Neuronal stem cell (in vitro differentiated cells): ENCODE measurements at regions not wholly inside any gene's neighbourhood (a gene's known extent, or its start where the extent isn't known, plus 50 kb on each side); places are given as distances from the start of the nearest gene placed in this dataset.
"Not testable (repeated sequence)": the region's sequence is repeated elsewhere in the genome, so short reads cannot be mapped to it uniquely, and the experiment has no call there.

ENCODE experiments used
- DNase-seq: peaks from one replicate; pipeline ENCODE4 v3.0.0-alpha.2; 2013; ENCODE audit warnings: low spot score
- H2AFZ ChIP-seq: one replicate; pipeline ENCODE4 v1.6.1; 2013; ENCODE audit warnings: mild to moderate bottlenecking, low read length, inconsistent platforms
- H2AK5ac ChIP-seq: 2 replicates; pipeline ENCODE4 v1.6.1; 2013; ENCODE audit warnings: low read depth, mild to moderate bottlenecking, inconsistent platforms, low read length, moderate library complexity, mixed read lengths
- H2BK120ac ChIP-seq: 2 replicates; pipeline ENCODE4 v1.6.1; 2013; ENCODE audit warnings: low read depth, mild to moderate bottlenecking, inconsistent platforms, low read length, moderate library complexity, mixed read lengths
- H2BK12ac ChIP-seq: one replicate; pipeline ENCODE4 v1.6.1; 2013; ENCODE audit warnings: low read length, inconsistent platforms
- H2BK15ac ChIP-seq: 2 replicates; pipeline ENCODE4 v1.6.1; 2013; ENCODE audit warnings: mild to moderate bottlenecking, low read length, inconsistent platforms, mixed read lengths
- H2BK5ac ChIP-seq: one replicate; pipeline ENCODE4 v1.6.1; 2013; ENCODE audit warnings: inconsistent platforms, mild to moderate bottlenecking, low read length, moderate library complexity
- H3K14ac ChIP-seq: one replicate; pipeline ENCODE4 v1.6.1; 2013; ENCODE audit warnings: low read length, inconsistent platforms
- H3K18ac ChIP-seq: 2 replicates; pipeline ENCODE4 v1.6.1; 2013; ENCODE audit warnings: low read length, inconsistent platforms
- H3K23ac ChIP-seq: 2 replicates; pipeline ENCODE4 v1.6.1; 2013; ENCODE audit warnings: low read depth, mild to moderate bottlenecking, mixed read lengths, low read length, inconsistent platforms; ENCODE audit not compliant: poor library complexity
- H3K27ac ChIP-seq: replicated peaks from 3 replicates; pipeline ENCODE4 v1.5.1; 2013; ENCODE audit warnings: low read length, inconsistent platforms
- H3K27me3 ChIP-seq, 3 experiments: 2 replicates each; pipeline ENCODE4 v1.6.1; 2013; ENCODE audit warnings: low read length in 3 of 3, mild to moderate bottlenecking in 2 of 3, inconsistent platforms in 1 of 3, low read depth in 1 of 3, mixed read lengths in 1 of 3, moderate library complexity in 1 of 3; ENCODE audit not compliant: control insufficient read depth in 3 of 3, insufficient read depth in 3 of 3
- H3K36me3 ChIP-seq, 2 donors: replicated peaks in 1 of 2; 2 replicates each; pipeline ENCODE4 v1.6.1; 2013; ENCODE audit warnings: low read length in 2 of 2; ENCODE audit not compliant: control insufficient read depth in 2 of 2, insufficient read depth in 2 of 2
- H3K4ac ChIP-seq: 2 replicates; pipeline ENCODE4 v1.6.1; 2013; ENCODE audit warnings: inconsistent platforms, mild to moderate bottlenecking, low read length, moderate library complexity
- H3K4me1 ChIP-seq, 2 donors: 1 replicate in 1 of 2; 2 replicates in 1 of 2; pipeline ENCODE4 v1.6.1; 2013; ENCODE audit warnings: low read length in 2 of 2, low read depth in 1 of 2; ENCODE audit not compliant: control insufficient read depth in 2 of 2, insufficient read depth in 1 of 2
- H3K4me2 ChIP-seq: one replicate; pipeline ENCODE4 v1.6.1; 2013; ENCODE audit warnings: mild to moderate bottlenecking, low read length, inconsistent platforms; ENCODE audit not compliant: insufficient read depth, poor library complexity, severe bottlenecking
- H3K4me3 ChIP-seq, 2 donors: 2 replicates each; pipeline ENCODE4 v1.5.1; 2013; ENCODE audit warnings: low read length in 2 of 2, mild to moderate bottlenecking in 2 of 2, inconsistent platforms in 1 of 2, moderate library complexity in 1 of 2
- H3K79me1 ChIP-seq: one replicate; pipeline ENCODE4 v1.6.1; 2013; ENCODE audit warnings: low read depth, mild to moderate bottlenecking, inconsistent platforms, low read length, moderate library complexity
- H3K9ac ChIP-seq: one replicate; pipeline ENCODE4 v1.6.1; 2013; ENCODE audit warnings: mild to moderate bottlenecking, low read depth, low read length, inconsistent platforms; ENCODE audit not compliant: poor library complexity
- H3K9me3 ChIP-seq, 2 donors: replicated peaks in 1 of 2; 2 replicates each; pipeline versions ENCODE3 to v1.6.1; 2013; ENCODE audit warnings: low read length in 2 of 2, mild to moderate bottlenecking in 2 of 2, inconsistent platforms in 1 of 2, low read depth in 1 of 2, mixed read lengths in 1 of 2, moderate library complexity in 1 of 2; ENCODE audit not compliant: control insufficient read depth in 2 of 2, insufficient read depth in 1 of 2
- H4K8ac ChIP-seq: one replicate; pipeline ENCODE4 v1.6.1; 2013; ENCODE audit warnings: low read depth, mild to moderate bottlenecking, inconsistent platforms, low read length, moderate library complexity
- H4K91ac ChIP-seq: one replicate; pipeline ENCODE4 v1.6.1; 2013; ENCODE audit warnings: low read length, low read depth, mild to moderate bottlenecking, inconsistent platforms; ENCODE audit not compliant: poor library complexity
- WGBS, 2 donors: extraction: QIAGEN DNeasy Blood & Tissue Kit; methylation state at CpG; one replicate each; pipeline ENCODE4 v1.1.7; 2013; ENCODE audit warnings: missing lambda C conversion rate in 2 of 2, mixed read lengths in 1 of 2; ENCODE audit not compliant: insufficient read length in 2 of 2, insufficient replicate concordance in 1 of 2; ENCODE audit errors: extremely low coverage in 2 of 2; 5-methylcytosine and 5-hydroxymethylcytosine counted together

DNA sequence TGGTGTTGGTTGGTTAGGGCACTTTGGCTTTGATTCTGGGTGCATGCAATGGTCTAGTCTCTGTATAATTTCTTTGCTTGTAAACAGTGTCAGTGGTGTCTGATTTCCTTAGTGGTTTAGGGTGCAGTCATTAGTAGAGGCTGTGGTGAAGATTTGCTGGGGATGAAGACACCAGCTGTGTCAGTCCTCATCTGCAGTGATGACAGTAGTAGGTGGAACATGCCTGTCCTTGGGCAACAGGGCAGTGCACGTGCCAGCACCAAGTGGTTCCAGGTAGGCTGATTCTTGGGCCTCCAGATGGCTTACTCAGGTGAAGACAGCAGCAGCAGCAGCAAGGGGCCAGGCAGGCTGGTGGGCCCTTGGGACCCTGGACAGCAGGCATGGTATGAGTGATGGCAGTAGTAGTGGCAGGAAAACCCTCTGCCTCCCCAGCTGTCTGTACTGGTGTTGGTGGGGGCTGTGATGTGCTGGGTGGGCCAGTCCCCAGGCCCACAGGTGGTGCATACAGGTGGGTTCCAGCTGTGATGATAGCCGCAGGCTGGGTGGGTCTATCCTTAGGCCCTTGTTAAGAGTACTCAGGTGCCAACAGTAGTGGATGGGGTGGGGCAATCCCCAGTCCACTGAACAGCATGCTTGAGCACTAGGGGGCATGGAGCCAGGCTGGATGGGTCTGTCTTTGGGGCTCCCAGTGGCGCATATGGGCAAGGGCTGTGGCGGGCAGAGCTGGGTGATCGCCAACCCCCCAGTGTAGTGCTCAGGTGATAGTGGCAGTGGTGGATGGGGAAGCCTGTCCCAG is 140.7 kb upstream of the THUMPD2 start:
- no peak overlapping the region for H2AFZ ChIP-seq
- H3K79me1 ChIP-seq: no peaks in the 10 kb centered on the region
- peak overlapping the region; percentile 54 for H2BK5ac ChIP-seq
- no peaks in the 10 kb centered on the region for H3K36me3 ChIP-seq
- H3K23ac ChIP-seq: peak overlapping the region; percentile 87
- H3K4me3 ChIP-seq: peak overlapping the region in 1 of 2 donors; percentile 61
- H3K9ac ChIP-seq: no peak overlapping the region
- no peak overlapping the region for H2BK120ac ChIP-seq
- H3K9me3 ChIP-seq: no peaks in the 10 kb centered on the region
- no CpG with 5 or more reads among the region's 5 CpGs for WGBS, 2 donors
- H2BK15ac ChIP-seq: no peak overlapping the region
- H4K91ac ChIP-seq: no peak overlapping the region
- peak overlapping the region; percentile 58 for H2AK5ac ChIP-seq
- peak overlapping the region; percentile 68 for H2BK12ac ChIP-seq
- no peaks in the 10 kb centered on the region for H3K27me3 ChIP-seq
- H3K18ac ChIP-seq: peak overlapping the region; percentile 69
- H3K27ac ChIP-seq: no peak overlapping the region
- H3K14ac ChIP-seq: peak overlapping the region; percentile 17
- H3K4me2 ChIP-seq: no peak overlapping the region
- H4K8ac ChIP-seq: no peak overlapping the region
- no peak overlapping the region for H3K4ac ChIP-seq
- DNase-seq: no peak
- H3K4me1 ChIP-seq: peaks cover 0 to 1% of the 10 kb centered on the region in 2 donors

DNA sequence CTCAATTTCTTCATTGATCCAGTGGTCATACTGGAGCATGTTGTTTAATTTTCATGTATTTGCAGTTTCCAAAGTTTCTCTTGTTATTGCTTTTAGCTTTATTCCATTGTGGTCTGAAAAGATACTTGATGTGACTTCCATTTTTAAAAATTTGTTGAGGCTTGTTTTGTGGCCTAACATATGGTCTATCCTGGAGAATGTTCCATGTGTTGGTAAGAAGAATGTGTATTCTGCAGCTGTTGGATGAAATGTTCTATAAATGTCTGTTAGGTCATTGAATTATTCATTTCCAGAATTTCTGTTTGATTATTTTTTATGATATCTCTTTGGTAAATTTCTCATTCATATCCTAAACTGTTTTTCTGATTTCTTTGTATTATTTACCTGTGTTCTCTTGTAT is 139.8 kb upstream of the THUMPD2 start:
- Histone ChIP-seq H2BK12ac (no peak overlapping the region), H3K4me1 (no peaks in the 10 kb centered on the region), H3K14ac (no peak overlapping the region), H4K91ac (no peak overlapping the region), H3K27ac (no peak overlapping the region), H3K4me2 (no peak overlapping the region), H3K9ac (no peak overlapping the region), H2BK15ac (no peak overlapping the region), H3K27me3 (no peaks in the 10 kb centered on the region), H3K4ac (no peak overlapping the region), H3K36me3 (no peaks in the 10 kb centered on the region), H4K8ac (no peak overlapping the region), H3K4me3 (no peak overlapping the region), H2AFZ (no peak overlapping the region), H3K23ac (no peak overlapping the region), H2AK5ac (no peak overlapping the region), H2BK120ac (no peak overlapping the region), H3K79me1 (no peaks in the 10 kb centered on the region), H3K18ac (no peak overlapping the region), H3K9me3 (no peaks in the 10 kb centered on the region), H2BK5ac (no peak overlapping the region)
- DNase-seq: no peak

DNA sequence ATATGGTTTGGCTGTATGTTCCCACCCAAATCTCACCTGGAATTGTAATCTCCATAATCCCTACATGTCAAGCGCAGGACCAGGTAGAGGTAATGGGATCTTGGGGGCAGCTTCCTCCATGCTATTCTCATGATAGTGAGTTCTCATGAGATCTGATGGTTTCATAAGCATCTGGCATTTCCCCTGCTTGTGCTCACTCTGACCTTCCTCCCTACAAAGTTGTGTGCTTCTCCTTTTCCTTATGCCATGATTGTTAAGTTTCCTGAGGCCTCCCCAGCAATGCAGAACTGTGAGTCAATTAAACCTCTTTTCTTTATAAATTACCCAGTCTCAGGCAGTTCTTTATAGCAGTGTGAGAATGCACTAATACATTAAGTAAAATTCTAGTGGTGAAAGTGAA is 138.3 kb upstream of the THUMPD2 start:
- H3K4me1 ChIP-seq, H3K4ac ChIP-seq, H4K91ac ChIP-seq, H2BK15ac ChIP-seq, DNase-seq, H3K27ac ChIP-seq, H3K27me3 ChIP-seq, H3K4me3 ChIP-seq, H3K14ac ChIP-seq, H2AK5ac ChIP-seq, H2BK5ac ChIP-seq, H4K8ac ChIP-seq, H3K9ac ChIP-seq, H3K23ac ChIP-seq, H3K79me1 ChIP-seq, H3K4me2 ChIP-seq, H2BK120ac ChIP-seq, H3K36me3 ChIP-seq, H2AFZ ChIP-seq, H3K9me3 ChIP-seq, H2BK12ac ChIP-seq, H3K18ac ChIP-seq: not testable (repeated sequence)
- no CpG with 5 or more reads among the region's 1 CpG for WGBS, 2 donors

GRCh38 chr2:39914949-39915348 is 135.9 kb upstream of the THUMPD2 start:
- no peak overlapping the region for H4K8ac ChIP-seq
- no peak overlapping the region for H3K4me2 ChIP-seq
- no peak overlapping the region for H3K23ac ChIP-seq
- H2AFZ ChIP-seq: no peak overlapping the region
- no peak overlapping the region for H2BK15ac ChIP-seq
- no peaks in the 10 kb centered on the region for H3K4me1 ChIP-seq
- H3K9ac ChIP-seq: no peak overlapping the region
- H2AK5ac ChIP-seq: no peak overlapping the region
- no peaks in the 10 kb centered on the region for H3K36me3 ChIP-seq
- H4K91ac ChIP-seq: no peak overlapping the region
- H3K9me3 ChIP-seq: no peaks in the 10 kb centered on the region
- H3K27ac ChIP-seq: no peak overlapping the region
- no peak overlapping the region for H2BK5ac ChIP-seq
- WGBS, 2 donors: no CpG with 5 or more reads among the region's 2 CpGs
- H3K79me1 ChIP-seq: no peaks in the 10 kb centered on the region
- no peak overlapping the region for H3K4me3 ChIP-seq
- no peak overlapping the region for H3K14ac ChIP-seq
- no peak overlapping the region for H3K4ac ChIP-seq
- no peaks in the 10 kb centered on the region for H3K27me3 ChIP-seq
- no peak overlapping the region for H3K18ac ChIP-seq
- no peak overlapping the region for H2BK12ac ChIP-seq
- H2BK120ac ChIP-seq: no peak overlapping the region
- DNase-seq: no peak
